ENCODE measurements at regions not wholly inside any gene's neighbourhood (a gene's known extent, or its start where the extent isn't known, plus 50 kb on each side); places are given as distances from the start of the nearest gene placed in this dataset.

DNA sequence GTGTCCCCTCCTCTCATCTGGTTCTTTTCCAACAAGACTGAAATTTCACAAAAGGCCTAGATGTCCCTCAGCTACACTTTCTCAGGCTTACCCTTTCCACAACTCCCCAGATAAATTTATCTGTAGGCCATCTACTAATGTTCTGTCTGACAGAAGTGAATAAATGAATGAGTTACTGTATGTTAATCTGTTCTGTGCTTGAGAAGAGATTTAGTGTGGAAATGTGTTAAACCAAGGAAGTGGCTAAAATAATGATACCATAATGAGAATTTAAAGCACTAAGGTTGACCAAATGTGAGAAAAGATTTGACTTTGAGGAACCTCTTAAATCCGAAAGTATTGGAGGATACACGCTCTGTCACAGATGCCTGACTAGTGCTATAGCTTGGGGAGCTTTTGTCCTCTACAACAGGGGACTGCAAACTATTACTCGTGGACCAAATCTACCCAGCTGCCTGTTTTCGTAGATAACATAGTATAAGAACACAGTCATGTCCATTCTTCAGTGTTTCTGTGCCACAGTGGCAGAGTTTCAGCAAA is 74.8 kb upstream of the P2RY1 start:
- in situ Hi-C loops (cut with HindIII; ENCODE audit: low sequenced_read_pairs), result no loop called here
- TF ChIP-seq, protein P1, sequence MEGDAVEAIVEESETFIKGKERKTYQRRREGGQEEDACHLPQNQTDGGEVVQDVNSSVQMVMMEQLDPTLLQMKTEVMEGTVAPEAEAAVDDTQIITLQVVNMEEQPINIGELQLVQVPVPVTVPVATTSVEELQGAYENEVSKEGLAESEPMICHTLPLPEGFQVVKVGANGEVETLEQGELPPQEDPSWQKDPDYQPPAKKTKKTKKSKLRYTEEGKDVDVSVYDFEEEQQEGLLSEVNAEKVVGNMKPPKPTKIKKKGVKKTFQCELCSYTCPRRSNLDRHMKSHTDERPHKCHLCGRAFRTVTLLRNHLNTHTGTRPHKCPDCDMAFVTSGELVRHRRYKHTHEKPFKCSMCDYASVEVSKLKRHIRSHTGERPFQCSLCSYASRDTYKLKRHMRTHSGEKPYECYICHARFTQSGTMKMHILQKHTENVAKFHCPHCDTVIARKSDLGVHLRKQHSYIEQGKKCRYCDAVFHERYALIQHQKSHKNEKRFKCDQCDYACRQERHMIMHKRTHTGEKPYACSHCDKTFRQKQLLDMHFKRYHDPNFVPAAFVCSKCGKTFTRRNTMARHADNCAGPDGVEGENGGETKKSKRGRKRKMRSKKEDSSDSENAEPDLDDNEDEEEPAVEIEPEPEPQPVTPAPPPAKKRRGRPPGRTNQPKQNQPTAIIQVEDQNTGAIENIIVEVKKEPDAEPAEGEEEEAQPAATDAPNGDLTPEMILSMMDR (IDR thresholded peaks at IDR 0.05; ENCODE audit: low read depth, low read length, missing control alignments), result no peak
- H3K4me3 ChIP-seq (ENCODE audit: low read depth, low read length), result no peak overlapping the region
- DNase-seq (ENCODE audit: low read depth), result no peak

DNA sequence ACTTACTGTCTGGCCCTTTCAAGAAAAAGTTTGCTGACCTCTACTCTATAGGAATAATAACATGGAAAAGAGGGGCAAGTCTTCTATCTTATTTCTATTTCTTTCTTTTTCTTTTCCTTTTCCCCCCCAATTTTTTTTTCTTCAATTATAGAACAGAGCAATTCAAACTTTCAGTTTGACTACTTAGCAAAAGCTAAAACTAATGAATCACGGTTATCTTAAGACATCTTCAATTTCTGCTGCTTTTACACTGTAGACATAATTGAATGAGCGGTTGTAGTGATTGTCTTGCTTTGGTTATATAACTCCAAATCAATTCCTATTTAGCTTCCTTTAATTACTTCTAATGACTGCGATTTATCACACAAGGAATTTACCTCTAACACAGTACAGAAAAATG is 74.3 kb upstream of the P2RY1 start:
- DNase-seq (ENCODE audit: low read depth), result no peak
- TF ChIP-seq, protein P1 (IDR thresholded peaks at IDR 0.05; ENCODE audit: low read depth, low read length, missing control alignments), result no peak
- H3K4me3 ChIP-seq (ENCODE audit: low read depth, low read length), result no peak overlapping the region
- in situ Hi-C loops (cut with HindIII; ENCODE audit: low sequenced_read_pairs), result no loop called here

DNA sequence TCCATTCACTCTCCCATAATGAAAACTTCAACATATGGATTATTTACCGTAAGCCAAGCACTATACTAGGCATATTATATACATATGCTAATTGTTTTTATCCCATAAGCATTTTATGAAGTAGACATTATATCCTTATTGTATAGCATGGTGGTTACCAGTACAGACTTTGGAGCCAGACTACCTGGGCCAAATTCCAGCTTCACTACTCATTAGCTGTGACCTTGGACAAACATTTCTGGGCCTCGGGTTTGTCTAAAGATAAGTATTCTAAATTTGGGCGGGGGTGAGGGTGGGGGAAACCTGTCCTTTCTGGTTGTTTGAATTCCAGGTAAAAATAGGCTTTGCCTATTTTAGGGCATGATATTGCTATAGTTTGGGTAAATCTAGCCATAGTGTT is 66.5 kb upstream of the P2RY1 start:
- in situ Hi-C loops (cut with HindIII; ENCODE audit: low sequenced_read_pairs), result no loop called here
- DNase-seq (ENCODE audit: low read depth), result no peak
- TF ChIP-seq, protein P1 (IDR thresholded peaks at IDR 0.05; ENCODE audit: low read depth, low read length, missing control alignments), result no peak
- no peak overlapping the region for H3K4me3 ChIP-seq (ENCODE audit: low read depth, low read length)

DNA sequence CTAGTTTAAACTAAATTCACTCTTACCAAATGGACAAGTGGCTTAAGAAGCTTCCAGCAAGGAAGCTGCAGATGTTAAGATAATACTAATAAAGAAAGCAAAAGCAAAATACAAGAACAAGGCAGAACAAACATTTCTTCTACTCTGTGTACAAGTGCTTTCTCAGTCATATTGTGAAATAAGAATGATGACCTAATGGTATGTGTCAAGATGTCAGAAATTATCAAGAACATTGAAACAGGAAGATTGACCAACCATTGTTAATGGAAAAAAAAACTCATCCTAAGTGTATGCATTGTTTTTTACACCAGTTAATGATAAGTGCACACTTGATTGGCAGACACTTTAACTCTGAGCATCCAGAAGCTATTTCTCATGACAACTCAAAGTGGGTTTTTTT is 65.4 kb upstream of the P2RY1 start:
- TF ChIP-seq, protein P1 (IDR thresholded peaks at IDR 0.05; ENCODE audit: low read depth, low read length, missing control alignments), result no peak
- no peak overlapping the region for H3K4me3 ChIP-seq (ENCODE audit: low read depth, low read length)
- DNase-seq (ENCODE audit: low read depth), result no peak
- in situ Hi-C loops (cut with HindIII; ENCODE audit: low sequenced_read_pairs), result no loop called here

DNA sequence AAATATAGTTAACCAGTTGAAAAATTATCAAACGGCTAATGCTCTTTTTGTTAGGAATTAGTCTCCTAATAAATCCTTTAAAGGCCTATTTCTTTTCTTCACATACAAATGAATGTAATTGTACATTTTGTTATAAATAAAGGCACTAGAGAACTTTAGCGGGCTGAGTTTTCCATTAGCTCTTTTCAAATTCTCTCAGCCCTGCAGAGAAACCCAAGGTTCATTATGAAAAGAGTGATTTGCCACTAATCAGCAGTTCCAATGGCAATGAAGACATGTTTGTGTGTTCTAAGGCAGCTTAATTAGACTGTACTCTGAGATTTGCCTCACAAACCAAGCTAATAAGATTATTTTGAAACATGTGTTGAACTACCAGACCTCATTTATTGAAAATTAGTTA is 64.6 kb upstream of the P2RY1 start:
- in situ Hi-C loops (cut with HindIII; ENCODE audit: low sequenced_read_pairs), result no loop called here
- no peak for DNase-seq (ENCODE audit: low read depth)
- TF ChIP-seq, protein P1 (IDR thresholded peaks at IDR 0.05; ENCODE audit: low read depth, low read length, missing control alignments), result no peak
- H3K4me3 ChIP-seq (ENCODE audit: low read depth, low read length), result no peak overlapping the region

DNA sequence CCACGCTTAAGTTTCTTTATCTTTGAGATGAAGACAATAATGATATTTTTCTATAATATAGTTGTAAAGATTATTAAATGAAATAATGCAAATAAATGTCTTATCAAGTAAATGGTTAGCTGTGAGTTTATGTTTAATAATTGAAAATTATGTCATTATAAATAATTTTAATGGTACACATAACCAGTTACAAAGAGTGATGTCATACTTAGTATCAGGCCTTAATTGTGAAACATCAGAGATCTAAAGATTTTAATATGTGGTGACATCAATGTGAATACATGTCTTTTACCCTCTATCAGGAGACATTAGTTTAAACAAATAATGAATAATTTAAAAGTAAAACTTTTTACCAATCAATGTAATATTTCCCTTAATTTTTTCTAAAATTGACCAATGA is 63.8 kb upstream of the P2RY1 start:
- DNase-seq (ENCODE audit: low read depth), result no peak
- TF ChIP-seq, protein P1 (IDR thresholded peaks at IDR 0.05; ENCODE audit: low read depth, low read length, missing control alignments), result no peak
- H3K4me3 ChIP-seq (ENCODE audit: low read depth, low read length), result no peak overlapping the region
- in situ Hi-C loops (cut with HindIII; ENCODE audit: low sequenced_read_pairs), result no loop called here
